ENCODE measurements at regions not wholly inside any gene's neighbourhood (a gene's known extent, or its start where the extent isn't known, plus 50 kb on each side); places are given as distances from the start of the nearest gene placed in this dataset.
A peak's percentile ranks its signal among the peaks of the same experiment; 100 is the strongest.
"Not testable (repeated sequence)": the region's sequence is repeated elsewhere in the genome, so short reads cannot be mapped to it uniquely, and the experiment has no call there.

- no peak for DNase-seq (ENCODE audit: low read depth)
These were observed 2099.2 kb upstream of the PCDH20 start for GRCh38 chr13:63514886-63515285.

GRCh38 chr13:63512095-63512494 is 2096.4 kb upstream of the PCDH20 start:
- DNase-seq (ENCODE audit: low read depth): no peak

GRCh38 chr13:63501702-63502101 is 2086.1 kb upstream of the PCDH20 start:
- no peak for DNase-seq (ENCODE audit: low read depth)

GRCh38 chr13:63497601-63498000 is 2082.0 kb upstream of the PCDH20 start:
- DNase-seq (ENCODE audit: low read depth): peak; percentile 19

DNA sequence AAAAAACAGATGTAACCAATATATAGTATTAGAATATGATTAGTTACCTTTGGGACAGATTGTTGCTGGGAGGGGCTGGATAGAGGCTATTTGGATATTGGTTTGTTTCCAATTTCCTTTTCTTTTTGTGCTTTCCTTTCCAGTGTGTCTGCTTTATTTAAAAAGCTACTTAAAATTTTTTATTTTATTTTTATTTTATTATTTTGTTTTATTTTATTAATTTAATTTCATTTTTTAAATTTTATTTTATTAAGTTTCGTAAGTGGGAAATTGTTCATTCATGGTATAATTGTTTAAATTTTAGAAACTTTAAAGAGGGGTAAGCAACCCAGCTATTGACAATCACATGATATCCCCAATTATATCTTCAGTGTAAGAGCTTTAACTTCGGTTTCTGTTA is 2077.0 kb upstream of the PCDH20 start:
- no peak for DNase-seq (ENCODE audit: low read depth)

GRCh38 chr13:63490149-63490548 is 2074.5 kb upstream of the PCDH20 start:
- no peak for DNase-seq (ENCODE audit: low read depth)

DNA sequence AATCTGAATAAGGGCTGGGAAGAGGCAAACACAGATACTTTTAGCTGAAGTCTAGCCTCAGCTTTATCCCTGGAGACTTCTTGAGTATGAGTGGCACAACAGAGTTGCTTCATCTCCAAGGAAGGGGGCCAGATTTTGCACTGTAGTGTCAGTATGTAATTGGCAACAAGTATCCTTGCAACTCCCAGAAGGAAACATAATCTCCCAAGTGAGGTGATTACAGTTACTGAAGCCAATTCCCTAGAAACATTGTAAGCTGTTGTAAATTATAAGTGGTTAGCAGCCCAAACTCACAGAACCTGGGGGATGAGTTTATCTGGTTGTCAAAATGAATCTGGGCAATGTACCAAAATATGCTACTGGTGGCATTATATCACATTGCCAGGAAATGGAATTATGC is 2065.7 kb upstream of the PCDH20 start:
- DNase-seq (ENCODE audit: low read depth): peak; percentile 94

- DNase-seq (ENCODE audit: low read depth): no peak
These were observed 2057.1 kb upstream of the PCDH20 start for GRCh38 chr13:63472711-63473110.

GRCh38 chr13:63463782-63464610 is 2048.3 kb upstream of the PCDH20 start:
- DNase-seq (ENCODE audit: low read depth): no peak

GRCh38 chr13:63460462-63461090 is 2044.9 kb upstream of the PCDH20 start:
- peak; percentile 30 for DNase-seq (ENCODE audit: low read depth)

- DNase-seq (ENCODE audit: low read depth): no peak
These were observed 2041.5 kb upstream of the PCDH20 start for GRCh38 chr13:63457186-63457585.

GRCh38 chr13:63455938-63456337 is 2040.3 kb upstream of the PCDH20 start:
- DNase-seq (ENCODE audit: low read depth): no peak

GRCh38 chr13:63449550-63449949 is 2033.9 kb upstream of the PCDH20 start:
- DNase-seq (ENCODE audit: low read depth): no peak

DNA sequence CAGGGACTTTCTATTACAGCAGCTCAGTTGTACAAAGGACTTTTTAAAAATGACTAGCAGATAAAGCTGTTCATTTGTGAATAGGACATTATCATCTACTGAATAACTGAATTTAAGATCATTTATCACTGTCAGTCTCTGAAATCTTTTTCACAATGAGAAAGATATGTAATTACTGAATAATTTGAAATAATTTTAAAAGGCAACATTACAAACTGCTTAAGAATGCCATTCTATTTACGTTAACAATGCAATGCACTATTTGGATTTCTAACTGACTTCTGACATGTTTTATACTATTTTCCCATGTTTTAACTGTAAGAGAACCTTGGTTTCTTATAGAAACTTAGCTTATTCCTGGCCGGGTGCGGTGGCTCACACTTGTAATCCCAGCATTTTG is 2033.0 kb upstream of the PCDH20 start:
- DNase-seq (ENCODE audit: low read depth): no peak

DNA sequence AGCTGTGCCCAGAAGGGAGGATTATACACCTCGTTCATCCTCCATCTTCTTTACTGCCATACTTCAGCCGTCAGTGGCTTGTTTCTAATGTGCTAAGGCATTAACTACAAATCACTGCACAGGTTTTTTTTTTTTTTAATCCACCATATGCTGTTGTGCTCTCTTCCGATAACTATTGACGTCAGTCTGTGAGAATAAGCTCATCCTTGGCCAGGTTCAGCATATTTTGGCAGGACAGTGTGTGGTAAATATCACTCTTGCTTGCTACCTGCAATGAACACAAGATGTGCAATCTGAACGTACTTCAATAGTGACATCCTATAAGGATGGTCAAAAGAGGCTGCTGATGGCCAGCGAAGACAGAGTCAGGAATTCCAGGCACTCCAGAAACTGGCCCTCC is 2030.7 kb upstream of the PCDH20 start:
- DNase-seq (ENCODE audit: low read depth): no peak

DNA sequence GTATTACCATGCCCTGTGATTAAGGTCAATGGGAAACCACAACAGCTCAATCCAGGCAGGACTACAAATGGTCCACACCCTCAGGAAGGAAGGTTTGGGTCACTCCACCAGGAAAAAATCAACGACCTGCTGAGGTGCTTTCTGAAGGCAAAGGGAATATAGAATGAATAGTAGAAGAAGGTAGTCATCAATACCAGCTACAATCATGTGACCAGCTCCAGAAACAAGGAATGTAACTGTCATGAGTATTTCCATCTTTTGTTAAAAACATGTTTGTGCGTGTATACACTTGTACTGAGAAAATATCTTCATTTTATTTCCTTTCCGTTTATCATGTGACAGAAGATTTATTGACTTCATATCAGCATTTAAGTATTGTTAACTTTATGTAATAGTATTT is 2028.6 kb upstream of the PCDH20 start:
- DNase-seq (ENCODE audit: low read depth): not testable (repeated sequence)

DNA sequence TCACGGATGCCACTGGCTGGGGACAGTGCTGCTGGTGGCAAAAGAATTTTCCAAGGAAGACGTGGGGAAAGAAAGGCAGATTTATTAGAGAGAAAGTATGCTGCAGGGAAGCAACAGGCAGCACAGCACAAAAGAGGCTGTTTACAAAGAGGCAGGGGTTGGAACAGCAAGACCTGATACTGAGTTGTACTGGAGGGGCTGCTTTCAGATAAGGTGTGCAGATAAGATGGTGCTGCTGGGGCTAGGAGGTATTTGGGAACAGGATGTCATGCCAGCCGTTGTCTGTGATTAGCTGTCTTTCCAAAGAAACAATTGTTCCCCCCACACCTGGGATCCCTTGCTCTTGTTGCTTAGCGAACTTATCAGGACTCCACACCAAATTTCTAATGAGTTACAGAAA is 2023.3 kb upstream of the PCDH20 start:
- DNase-seq (ENCODE audit: low read depth): no peak

DNA sequence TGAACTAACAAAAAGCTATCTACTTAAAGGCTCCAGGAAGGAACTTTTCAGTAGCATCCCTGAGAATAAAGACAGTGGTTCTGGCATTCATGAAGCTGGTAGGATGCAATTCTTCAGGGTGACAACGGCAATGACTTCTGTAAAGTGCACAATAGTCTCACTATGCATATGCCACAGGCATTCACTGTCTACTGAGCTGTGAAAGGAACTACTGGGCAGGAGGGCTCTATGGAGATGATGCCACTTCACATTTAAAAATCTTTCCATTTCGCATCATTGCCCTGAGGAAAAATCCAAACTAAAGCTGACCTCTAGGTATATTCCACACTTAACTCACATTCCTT is 2020.6 kb upstream of the PCDH20 start:
- DNase-seq (ENCODE audit: low read depth): no peak

GRCh38 chr13:63435667-63436324 is 2020.1 kb upstream of the PCDH20 start:
- peak; percentile 96 for DNase-seq (ENCODE audit: low read depth)

DNA sequence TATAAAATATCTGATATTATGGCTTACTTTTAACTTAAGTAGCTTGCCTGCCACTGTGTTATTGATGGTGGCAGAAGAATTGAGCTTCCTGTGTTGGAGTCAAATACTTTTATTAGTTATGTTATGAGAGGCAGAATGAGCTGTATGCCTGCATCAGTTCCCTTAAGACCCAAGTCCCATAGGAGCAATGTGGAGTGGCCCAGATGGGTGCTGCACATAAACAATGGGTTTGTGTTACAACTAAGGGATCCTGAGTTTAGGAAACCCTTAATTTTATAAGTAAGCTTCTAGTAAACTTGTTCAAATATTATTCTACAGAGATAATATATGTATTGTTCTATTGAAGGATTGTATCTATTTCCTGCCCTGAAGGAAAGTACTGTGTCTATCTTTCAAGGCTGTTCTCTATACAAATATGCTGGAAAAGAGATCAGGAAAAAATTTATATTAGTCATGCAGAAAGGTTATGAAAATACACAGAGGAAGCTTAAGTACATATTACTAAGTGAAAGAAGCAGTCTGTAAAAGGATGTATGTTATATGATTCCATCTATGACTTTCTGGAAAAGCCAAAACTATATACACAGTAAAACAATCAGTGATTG is 2018.0 kb upstream of the PCDH20 start:
- DNase-seq (ENCODE audit: low read depth): peak; percentile 44

DNA sequence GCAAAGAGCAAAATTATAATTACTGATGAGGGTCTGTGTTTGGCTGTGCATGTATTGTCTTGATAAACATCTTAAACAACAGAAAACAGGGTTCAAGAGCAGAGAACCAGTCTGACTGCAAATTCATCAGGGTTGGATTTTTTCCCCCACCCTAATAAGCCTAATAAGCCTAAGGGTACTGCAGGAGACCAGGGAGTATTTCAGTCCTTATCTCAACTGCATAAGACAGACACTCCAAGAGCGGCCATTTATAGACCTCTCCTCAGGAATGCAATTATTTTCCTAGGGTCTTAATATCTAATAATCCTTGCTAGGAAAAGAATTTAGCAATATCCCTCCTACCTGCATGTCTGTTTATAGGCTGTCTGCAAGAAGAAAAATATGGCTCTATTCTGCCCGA is 2011.5 kb upstream of the PCDH20 start:
- no peak for DNase-seq (ENCODE audit: low read depth)

GRCh38 chr13:63425131-63425530 is 2009.5 kb upstream of the PCDH20 start:
- peak; percentile 15 for DNase-seq (ENCODE audit: low read depth)

GRCh38 chr13:63421123-63421522 is 2005.5 kb upstream of the PCDH20 start:
- DNase-seq (ENCODE audit: low read depth): no peak
